GM13977 (cell line): ENCODE measurements at regions not wholly inside any gene's neighbourhood (a gene's known extent, or its start where the extent isn't known, plus 50 kb on each side); places are given as distances from the start of the nearest gene placed in this dataset.

ENCODE experiments used
- DNase-seq: peaks from one replicate; pipeline ENCODE4 v3.0.0; 2012; ENCODE audit warnings: low spot score
- in situ Hi-C: fragments of 300-500 bp; cut with MboI; formaldehyde crosslinking; loops from one replicate; pipeline ENCODE4 v1.12.0; 2022; ENCODE audit warnings: low sequenced_read_pairs, low pct_unique_long_range_greater_than_20kb, mixed read lengths, inconsistent platforms; ENCODE audit not compliant: unreplicated experiment
- TF ChIP-seq, protein P1 (sequence below): IDR thresholded peaks from 2 replicates; pipeline ENCODE4 v1.5.1; 2012; ENCODE audit warnings: mild to moderate bottlenecking, control low read depth; ENCODE audit not compliant: insufficient read depth; ENCODE audit errors: extremely low read depth, missing control alignments

DNA sequence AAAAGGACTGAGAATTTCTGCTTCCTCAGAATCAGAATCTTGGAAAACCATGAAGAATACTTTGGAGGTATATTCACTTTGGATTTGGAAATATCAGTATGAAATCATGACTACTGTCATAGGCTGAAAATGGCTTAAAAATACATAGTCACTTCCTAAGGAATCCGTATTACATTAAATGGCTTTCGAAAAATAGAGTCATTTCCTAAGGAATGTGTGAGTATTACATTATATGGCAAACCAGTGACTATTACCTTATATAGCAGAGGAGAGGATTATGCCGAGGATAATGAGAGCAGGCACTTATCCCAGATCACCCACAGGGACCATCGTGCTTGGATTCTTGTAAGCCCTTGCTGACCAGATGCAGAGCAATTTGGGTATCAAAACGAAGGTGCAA lies 1471.8 kb downstream of the EFNB2 start:
- no peak for DNase-seq
- TF ChIP-seq, protein P1, sequence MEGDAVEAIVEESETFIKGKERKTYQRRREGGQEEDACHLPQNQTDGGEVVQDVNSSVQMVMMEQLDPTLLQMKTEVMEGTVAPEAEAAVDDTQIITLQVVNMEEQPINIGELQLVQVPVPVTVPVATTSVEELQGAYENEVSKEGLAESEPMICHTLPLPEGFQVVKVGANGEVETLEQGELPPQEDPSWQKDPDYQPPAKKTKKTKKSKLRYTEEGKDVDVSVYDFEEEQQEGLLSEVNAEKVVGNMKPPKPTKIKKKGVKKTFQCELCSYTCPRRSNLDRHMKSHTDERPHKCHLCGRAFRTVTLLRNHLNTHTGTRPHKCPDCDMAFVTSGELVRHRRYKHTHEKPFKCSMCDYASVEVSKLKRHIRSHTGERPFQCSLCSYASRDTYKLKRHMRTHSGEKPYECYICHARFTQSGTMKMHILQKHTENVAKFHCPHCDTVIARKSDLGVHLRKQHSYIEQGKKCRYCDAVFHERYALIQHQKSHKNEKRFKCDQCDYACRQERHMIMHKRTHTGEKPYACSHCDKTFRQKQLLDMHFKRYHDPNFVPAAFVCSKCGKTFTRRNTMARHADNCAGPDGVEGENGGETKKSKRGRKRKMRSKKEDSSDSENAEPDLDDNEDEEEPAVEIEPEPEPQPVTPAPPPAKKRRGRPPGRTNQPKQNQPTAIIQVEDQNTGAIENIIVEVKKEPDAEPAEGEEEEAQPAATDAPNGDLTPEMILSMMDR = no peak
- in situ Hi-C loops = no loop called here

GRCh38 chr13:105059786-105060185 lies 1475.7 kb downstream of the EFNB2 start:
- in situ Hi-C loops = no loop called here
- TF ChIP-seq, protein P1 = no peak
- DNase-seq = no peak

DNA sequence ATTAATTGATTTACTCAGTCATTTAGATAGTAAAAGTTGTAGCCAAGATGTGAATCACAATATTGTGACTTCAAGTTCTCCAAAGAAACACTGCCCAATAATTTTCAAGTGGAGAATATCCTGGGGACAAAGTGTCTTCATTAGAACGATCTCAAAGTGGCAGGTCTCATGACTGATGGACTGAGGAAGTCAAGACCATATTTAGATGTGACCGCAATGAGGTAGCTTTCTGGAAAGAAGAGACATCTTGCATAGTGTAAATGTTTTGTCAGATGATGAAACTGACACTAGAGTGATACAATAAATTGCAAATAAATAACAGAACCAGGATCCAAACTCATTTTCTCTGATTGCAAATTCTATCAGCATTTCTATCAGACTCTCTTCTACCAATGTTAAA lies 1476.9 kb downstream of the EFNB2 start:
- TF ChIP-seq, protein P1 = no peak
- in situ Hi-C loops = no loop called here
- no peak for DNase-seq

GRCh38 chr13:105052711-105053110 lies 1482.8 kb downstream of the EFNB2 start:
- in situ Hi-C loops = no loop called here
- no peak for DNase-seq
- TF ChIP-seq, protein P1 = no peak

- no peak for DNase-seq
- TF ChIP-seq, protein P1 = no peak
- in situ Hi-C loops = no loop called here
Measured at GRCh38 chr13:105050686-105051085, 1484.8 kb downstream of the EFNB2 start.

GRCh38 chr13:105048677-105049076 lies 1486.8 kb downstream of the EFNB2 start:
- TF ChIP-seq, protein P1 = no peak
- DNase-seq = peak; percentile 53
- in situ Hi-C loops = no loop called here

GRCh38 chr13:105047676-105048295 lies 1487.7 kb downstream of the EFNB2 start:
- in situ Hi-C loops = no loop called here
- DNase-seq = no peak
- TF ChIP-seq, protein P1 = no peak
